GM18873 (cell line): ENCODE measurements at regions not wholly inside any gene's neighbourhood (a gene's known extent, or its start where the extent isn't known, plus 50 kb on each side); places are given as distances from the start of the nearest gene placed in this dataset.
"Not testable (repeated sequence)": the region's sequence is repeated elsewhere in the genome, so short reads cannot be mapped to it uniquely, and the experiment has no call there.

Source experiments
- ATAC-seq: cut with Tn5 transposase; IDR thresholded peaks from one replicate; pipeline ENCODE4 v1.9.1; 2021; ENCODE audit warnings: mild to moderate bottlenecking, moderate library complexity, moderate number of reproducible peaks; ENCODE audit not compliant: unreplicated experiment, low FRiP score

DNA sequence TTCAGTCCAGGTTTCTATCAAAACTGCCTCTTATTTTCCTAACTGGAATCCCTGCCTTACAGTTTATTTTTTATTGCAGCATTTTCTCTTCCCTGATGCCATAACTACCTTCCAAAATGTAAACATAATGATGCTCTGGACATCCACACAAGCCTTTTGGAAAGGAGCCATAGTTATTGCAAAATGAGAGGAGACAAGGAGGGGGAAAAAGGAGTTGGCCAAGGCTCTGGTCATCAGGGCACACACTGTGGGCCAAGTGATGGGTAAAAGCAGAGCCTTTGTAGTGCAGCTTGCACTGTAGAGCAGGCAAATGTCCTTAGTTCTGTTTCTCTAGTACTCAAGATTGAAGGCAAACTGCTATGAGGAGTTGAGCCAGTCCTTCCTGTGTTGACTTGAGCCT, 289.3 kb upstream of the MTPN start:
- no peak for ATAC-seq

DNA sequence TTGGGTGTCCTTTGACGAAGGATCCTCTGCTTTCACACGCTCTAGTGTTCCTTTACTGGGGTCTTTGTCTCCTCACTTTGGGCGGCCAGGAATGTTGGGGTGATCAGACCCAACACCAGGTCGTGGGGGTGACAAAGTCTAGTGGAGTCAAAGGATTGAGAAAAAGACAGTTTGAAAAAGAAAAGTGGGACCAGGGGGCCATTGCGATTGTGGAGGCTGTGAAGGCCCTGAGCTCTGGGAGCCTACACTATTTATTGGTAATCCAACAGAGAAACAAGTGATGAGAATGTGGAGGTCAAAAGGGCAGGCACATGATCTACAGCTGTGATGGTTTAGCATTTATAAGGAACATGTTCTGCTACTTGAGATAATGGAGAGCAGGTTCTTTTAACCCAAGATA, 287.1 kb upstream of the MTPN start:
- ATAC-seq = not testable (repeated sequence)

DNA sequence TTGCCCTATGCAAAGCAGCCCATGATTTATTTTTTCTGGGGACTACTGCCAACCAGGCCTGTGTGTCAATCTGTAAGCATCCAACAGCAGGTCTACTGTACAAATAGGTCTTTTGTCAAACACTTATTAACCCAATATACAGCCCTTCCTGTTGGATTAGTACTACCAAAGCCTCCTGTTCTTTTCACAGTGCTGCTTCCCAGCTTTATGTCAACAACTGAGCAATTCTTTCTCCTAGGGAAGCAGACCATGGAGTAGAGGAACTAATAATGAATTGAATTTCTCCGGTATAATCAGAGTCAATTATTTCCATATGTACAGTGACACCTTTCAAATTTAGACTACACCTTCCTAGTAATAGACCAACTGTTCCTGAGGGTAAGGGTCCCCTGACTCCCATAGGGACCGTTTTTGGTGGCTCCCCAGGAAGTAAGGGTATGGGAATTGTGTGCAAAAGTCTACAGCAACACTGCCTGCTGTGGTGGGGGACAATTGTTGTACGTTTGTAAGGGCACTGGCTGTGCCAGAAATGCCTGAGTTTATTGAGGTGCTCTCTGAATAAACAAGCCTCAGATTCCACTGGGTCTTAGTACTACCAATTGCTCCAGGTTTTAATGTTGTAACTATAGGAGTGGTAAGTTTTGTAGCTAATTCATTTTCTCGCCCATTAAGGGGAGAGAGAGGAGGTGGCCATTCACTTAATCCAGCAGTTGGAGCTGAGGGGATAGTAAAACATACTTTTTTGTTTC, 286.1 kb upstream of the MTPN start:
- not testable (repeated sequence) for ATAC-seq

DNA sequence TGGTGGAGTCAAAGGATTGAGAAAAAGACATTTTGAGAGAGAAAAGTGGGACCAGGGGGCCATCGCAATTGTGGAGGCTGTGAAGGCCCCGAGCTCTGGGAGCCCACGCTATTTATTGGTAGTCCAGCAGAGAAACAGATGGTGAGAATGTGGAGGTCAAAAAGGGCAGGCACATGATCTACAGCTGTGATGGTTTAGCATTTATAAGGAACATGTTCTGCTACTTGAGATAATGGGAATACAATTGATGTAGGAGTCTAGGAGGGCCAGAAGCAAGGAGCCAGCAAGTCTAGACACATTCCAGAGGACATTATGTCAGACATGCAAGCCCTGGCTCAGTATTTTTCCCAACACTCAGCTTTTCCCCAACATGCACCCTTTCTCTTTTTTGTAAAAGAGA, 283.4 kb upstream of the MTPN start:
- not testable (repeated sequence) for ATAC-seq

DNA sequence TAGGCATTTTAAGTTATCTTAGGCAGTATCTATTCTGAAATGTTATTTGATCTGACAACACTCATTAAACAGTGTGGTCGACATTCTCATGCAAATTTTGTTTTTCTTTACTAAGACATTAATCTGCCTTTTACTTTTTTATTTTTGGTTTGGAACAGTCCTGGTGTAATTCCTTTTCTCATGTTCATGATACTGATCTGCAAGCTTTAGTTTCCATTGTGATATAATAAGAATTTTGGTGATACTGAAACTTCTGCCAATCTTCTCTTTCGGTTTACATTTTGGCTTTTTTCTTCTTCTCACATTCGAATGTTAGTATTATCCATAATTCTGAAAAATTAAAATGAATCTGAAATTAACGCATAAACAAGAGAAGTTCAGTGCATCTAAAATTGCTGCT, 281.9 kb upstream of the MTPN start:
- ATAC-seq = no peak

DNA sequence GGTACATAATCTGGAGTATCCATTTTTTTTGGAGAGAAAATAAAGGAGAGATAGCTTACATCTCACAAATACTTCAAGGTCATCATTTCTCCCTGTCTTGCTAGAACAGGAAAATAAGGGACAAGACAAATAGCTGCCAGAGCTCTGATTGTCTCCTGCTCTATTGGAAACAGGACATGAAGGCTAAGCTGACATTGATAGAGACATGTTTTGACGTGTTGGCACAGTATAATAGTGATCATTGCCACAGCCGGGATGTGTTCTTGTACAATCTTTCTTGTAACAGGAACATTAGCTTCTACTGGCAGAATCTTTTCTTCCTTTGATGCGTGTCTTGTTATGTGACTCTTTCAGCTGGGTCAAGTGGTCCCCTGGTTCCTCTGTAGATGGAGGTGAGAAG, 279.3 kb upstream of the MTPN start:
- ATAC-seq = no peak

DNA sequence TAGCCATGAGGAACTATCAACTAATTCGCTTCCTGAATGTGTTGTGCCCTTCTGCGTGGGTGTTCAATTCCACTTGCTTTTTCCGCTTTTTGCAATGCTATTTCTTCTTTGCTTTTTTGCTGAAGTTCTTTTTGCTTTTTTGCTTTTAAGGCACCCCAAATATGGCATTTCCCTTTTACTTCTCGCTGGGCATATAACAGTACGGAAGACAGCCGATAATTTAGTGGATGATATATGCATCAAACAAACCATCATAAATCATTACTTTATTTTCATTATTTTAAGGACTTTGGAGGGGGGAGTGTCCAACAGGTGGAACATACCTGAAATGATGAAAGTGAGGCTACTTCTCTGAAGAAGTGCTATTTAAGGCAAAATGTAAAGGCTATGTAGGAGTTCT, 277.0 kb upstream of the MTPN start:
- no peak for ATAC-seq

DNA sequence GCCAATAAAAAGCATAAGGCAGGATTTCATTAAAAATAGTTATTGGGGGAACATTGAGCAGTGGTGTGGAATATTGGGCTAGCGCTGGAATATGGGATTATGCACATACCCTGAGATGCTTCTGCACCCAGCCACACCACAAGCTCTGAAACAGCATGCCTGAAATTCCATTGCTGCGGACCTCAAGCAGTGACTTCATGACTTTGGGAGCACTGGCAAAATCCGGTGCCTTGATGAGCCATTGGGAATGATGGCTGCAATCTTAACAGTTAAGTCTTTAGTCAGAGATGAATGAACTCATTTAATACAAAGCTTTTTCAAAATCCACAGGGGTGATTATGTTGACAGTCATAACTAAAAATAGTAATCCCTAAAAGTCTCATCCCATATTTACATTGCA, 274.7 kb upstream of the MTPN start:
- ATAC-seq = no peak

DNA sequence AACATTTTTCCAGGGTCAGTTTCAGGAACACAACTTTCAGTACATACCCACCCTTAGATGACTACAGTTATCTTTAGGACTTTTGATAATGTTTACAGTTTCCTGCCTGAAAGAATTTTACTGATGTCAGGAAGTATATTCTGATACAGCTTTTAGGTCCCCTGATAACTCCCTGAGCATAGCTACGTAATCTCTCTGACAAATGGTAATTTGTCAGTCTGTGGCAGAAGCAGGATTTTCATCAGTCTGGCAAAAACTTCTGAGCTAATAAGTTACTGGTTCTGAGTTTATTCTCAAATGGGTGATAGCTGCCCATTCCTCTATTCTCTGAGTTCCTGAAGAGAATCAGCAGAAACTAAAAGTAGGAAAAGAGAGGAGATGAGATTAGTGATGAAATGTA, 270.1 kb upstream of the MTPN start:
- ATAC-seq = no peak

DNA sequence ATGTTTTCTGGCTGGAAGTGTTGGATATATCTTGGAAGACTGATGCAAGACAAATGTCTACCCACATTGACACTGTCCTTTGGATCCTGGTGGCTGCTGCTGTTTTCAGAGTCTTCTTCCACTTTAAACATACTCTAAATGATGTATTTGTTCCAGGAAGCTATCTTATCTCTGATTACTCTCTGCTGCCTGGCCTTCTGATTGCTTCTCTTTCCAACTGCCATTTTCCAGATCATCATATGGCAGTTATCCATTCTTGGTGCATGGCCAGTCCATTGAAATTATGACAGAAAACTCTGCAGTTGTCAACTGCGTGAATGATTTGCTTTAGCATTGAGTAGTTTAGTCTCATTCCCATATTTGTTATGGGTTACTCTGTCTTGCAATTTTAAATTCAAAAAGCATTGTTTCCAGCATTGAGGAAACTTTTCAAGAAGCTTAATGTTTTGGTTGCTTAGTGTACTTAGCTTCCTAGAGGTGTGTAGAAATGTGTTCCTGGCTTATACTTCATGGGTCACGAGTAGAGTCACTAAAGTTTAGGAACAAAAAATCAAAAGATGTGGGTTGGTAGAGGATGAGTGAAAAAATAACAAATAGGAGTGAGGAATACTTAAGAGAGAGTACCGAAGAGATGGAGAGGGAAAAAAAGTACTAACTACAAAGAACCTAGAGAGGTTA, 268.3 kb upstream of the MTPN start:
- no peak for ATAC-seq

DNA sequence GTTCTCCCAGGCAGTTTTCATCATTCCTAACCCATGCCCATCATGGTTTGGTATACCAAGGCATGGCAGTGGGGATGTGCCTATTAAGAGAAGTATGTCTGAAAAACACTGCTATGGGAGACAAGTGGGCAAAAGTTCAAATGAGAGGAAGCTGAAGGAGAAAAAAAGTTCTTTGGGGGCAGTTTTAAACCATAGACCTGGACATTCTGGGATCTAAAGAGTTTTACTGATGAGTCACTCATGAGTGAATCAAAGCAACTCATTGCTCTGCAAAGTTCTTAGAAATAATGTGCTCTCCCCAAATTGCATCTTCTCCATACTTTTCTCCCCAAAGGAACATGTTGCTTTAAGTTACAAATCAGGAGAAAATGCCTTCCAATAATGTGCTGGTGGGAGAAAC, 256.9 kb upstream of the MTPN start:
- no peak for ATAC-seq

DNA sequence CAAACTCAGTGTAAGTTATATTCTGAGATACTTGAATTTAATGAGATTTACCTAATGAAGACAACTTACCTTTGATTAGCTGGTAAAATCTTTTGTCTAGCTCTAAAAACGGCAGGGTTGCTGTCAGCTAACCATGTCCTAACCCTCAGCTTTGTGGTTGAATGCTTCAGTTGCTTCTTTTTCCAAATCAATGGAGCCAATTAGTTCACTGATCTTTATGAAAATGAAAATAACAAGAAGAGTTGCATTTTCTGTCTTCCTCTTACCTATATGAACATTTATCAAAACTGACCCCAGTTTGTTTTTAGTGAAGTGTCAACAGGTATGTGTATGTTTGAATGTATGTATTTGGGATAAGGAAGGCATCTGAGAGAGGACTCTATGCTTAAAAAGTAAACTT, 253.1 kb upstream of the MTPN start:
- ATAC-seq = no peak

DNA sequence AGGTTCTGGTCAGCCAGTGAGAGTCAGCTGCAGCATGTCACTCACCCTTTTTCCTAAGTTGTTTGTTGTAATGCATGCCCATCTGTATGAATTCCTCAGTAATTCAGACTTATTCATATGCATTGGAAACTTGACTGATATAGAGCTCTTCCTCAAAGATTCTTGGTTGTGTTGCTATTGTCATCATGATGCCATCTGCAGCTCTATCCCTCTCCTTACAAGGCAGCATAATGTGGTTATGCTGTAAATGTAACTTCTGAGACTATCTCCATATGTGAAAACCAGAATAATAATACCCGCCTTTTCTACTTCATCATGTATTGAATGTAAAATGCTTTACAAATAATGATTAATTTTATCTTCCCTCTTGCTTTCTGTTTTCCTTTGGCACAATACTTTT, 252.6 kb upstream of the MTPN start:
- no peak for ATAC-seq

DNA sequence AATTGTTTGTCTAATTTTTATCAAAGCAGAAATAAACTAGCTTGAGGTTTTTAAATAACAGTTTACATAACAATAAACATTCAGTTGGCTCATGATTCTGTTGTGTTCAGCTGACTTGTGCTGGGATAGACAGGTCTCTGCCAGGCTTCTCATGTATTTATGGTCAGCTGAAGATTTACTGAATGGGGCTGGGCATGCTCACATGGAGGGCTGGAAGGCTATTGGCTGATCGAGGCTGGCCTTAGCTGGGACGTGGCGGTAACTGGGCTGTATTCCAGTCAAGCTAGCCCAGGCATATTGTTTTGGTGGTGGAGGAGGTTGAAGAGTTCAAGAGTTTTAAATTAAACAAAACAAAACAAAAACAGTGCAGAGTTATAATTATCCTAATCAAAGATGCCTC, 251.0 kb upstream of the MTPN start:
- ATAC-seq = no peak

DNA sequence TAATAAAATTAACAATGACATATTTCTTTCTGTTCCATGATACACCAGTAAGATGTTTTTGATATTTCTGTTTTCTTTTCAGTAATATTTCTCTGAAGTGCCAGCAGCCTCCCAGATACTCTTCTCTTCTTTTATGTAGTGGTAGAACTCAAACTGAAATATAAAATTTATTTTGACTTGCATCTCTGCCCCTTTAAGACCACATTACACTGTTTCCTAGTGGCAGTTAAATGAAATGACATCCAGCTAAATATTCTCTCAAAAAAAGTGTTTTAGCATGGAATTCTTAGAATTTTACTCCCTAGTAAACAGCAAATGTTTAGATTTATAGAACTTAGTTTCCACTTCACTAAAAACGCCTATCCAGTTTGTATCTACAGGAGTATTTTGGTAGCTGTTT, 237.2 kb upstream of the MTPN start:
- ATAC-seq = no peak

DNA sequence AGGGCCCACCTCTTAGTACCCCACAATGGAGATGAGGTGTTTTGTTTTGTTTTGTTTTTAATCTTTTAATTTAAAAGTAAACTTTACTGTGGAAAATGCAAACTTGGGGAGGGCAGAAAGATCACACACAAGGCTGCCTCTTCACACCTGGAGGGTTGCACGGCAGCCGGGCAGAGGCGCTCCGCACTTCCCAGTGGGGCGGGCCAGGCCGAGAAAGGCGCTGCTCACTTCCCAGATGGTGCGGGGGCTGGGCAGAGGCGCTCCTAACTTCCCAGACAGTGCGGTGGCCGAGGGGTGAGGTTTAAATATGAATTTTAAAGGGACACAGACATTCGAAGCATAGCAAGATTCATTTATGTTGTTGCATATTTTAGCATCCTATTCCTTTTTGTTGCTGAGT, 235.9 kb upstream of the MTPN start:
- no peak for ATAC-seq

DNA sequence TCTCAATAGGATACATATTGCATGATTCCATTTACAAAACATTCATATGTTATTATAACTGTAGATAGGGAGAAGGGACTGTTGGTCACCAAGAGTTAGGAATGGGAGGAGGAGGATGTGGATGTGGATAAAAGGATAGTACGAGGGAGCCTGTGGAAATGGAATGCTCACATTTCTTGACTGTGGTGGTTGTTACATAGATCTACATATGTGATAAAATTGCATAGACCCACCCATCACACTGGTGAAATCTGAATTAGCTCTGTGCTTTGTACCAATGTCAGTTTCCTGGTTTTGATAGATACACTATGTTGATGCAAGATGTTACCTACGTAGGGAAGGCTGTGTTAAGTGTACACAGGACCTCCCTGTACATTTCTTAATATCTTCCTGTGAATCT, 233.5 kb upstream of the MTPN start:
- ATAC-seq = no peak

DNA sequence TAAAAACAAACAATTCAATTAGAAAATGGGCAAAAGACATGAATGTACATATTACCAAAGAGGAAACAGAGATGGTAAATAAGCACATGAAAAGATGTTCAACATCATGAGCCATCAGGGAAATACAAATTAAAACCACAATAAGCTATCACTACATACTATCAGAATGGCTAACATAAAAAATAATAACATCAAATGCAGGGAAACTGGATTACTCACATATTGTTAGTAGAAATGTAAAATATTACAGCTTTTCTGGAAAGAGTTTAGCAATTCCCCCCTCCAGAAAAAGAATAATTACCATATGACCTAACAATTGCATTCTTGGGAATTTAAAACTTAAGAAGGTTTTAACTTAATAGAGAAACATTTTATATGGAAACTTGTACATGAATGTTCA, 232.9 kb upstream of the MTPN start:
- no peak for ATAC-seq

DNA sequence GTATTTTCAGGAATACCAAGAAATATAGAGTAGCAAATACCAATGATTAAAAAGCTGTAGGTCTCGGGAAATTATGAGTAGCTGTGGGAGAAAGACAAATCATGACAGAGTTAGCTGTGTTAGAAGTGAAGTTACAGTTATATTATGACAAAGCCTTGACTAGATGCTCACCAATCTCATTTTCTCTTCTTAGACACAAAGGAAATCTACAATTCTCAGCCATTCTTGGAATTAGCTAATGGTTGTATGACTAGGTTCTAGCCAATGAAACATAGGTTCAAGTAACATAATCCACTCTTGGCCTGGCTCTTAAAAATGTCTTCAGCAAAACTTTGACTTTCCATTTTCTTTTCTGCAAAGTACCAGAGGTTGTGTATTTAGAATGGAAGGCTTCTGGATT, 228.8 kb upstream of the MTPN start:
- no peak for ATAC-seq

DNA sequence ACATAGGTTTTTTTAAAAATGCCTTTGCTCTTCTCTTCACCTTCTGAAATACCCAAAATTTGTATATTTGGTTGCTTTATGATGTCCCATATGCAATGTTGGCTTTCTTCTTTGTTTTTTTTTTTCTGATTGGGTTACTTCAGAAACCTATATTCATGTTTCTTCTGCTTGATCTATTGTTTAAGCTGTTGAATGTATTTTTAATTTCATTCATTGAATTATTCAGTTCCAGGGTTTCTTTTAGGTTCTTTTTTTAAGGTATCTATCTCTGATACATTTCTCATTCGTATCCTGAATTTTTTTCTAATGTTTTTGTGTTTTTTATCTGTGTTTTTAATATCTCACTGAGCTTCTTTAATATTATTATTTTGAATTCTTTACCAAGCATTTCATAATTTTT, 221.0 kb upstream of the MTPN start:
- ATAC-seq = no peak

DNA sequence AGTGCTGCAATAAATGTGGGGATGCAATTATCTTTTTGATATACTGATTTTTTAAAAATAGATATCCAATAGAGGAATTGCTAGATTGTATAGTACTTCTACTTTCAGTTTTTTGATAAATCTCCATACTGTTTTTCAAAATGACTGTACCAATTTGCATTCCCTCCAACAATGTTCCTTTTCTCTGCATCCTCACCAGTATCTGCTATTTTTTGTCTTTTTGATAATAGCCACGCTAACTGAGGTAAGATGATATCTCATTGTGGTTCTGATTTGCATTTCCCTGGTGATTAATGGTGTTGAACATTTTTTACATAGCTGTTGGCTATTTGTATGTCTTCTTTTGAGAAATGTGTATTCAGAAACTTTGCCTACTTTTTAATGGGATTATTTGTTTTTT, 217.7 kb upstream of the MTPN start:
- ATAC-seq = no peak

DNA sequence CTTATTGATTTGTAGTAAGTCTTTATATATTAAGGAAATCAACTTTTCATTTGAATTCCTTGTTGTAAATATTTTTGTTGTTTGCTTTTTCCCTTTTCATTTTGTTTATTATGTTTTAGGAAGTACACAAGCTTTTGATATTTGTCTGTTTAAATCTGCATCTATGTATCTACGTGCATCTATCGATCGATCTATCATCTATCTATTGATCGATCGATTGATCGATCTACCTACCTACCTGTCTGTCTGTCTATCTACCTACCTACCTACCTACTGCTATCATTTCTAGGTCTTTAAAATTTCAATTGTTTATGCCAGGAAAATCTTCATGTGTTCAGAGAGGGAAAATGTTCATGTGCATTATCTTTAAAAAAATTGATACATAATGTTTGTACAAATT, 216.8 kb upstream of the MTPN start:
- ATAC-seq = no peak
